ENCODE measurements at regions not wholly inside any gene's neighbourhood (a gene's known extent, or its start where the extent isn't known, plus 50 kb on each side); places are given as distances from the start of the nearest gene placed in this dataset.

- no peak for ATAC-seq (ENCODE audit: low FRiP score in 2 of 2)
- no peaks in the 10 kb centered on the region for H3K4me1 ChIP-seq
- no peak overlapping the region for H3K4me3 ChIP-seq
- no peaks in the 10 kb centered on the region for H3K36me3 ChIP-seq
- no peaks in the 10 kb centered on the region for H3K9me3 ChIP-seq
- no peaks in the 10 kb centered on the region for H3K27me3 ChIP-seq
- WGBS, 2 donors: 40 to 75% methylated on average over 2 of the region's 2 CpGs
- no peak for TF ChIP-seq POLR2A (IDR thresholded peaks at IDR 0.05)
- no peak for DNase-seq
- no peak overlapping the region for H3K27ac ChIP-seq
These were observed 859.4 kb downstream of the TYW1 start for GRCh38 chr7:67856046-67856445.

GRCh38 chr7:67857698-67858097 is 861.1 kb downstream of the TYW1 start:
- WGBS, 2 donors: 71 to 81% methylated on average over 10 of the region's 10 CpGs
- Histone ChIP-seq H3K4me1 (no peaks in the 10 kb centered on the region), H3K4me3 (no peak overlapping the region), H3K27me3 (no peaks in the 10 kb centered on the region), H3K27ac (no peak overlapping the region), H3K9me3 (peaks cover 0 to 13% (median 9%) of the 10 kb centered on the region in 4 donors), H3K36me3 (no peaks in the 10 kb centered on the region)
- no peak for ATAC-seq (ENCODE audit: low FRiP score in 2 of 2)
- TF ChIP-seq POLR2AphosphoS5 (IDR thresholded peaks at IDR 0.05) (no peak), EP300 (IDR thresholded peaks at IDR 0.05) (no peak), POLR2A (IDR thresholded peaks at IDR 0.05) (no peak), CTCF (IDR thresholded peaks at IDR 0.05) (no peak)
- DNase-seq: peak in 1 of 2 donors; percentile 25

- H3K36me3 ChIP-seq: no peaks in the 10 kb centered on the region
- no peaks in the 10 kb centered on the region for H3K4me1 ChIP-seq
- TF ChIP-seq POLR2A (IDR thresholded peaks at IDR 0.05): no peak
- no peak for TF ChIP-seq EP300 (IDR thresholded peaks at IDR 0.05)
- no peak for TF ChIP-seq POLR2AphosphoS5 (IDR thresholded peaks at IDR 0.05)
- no peak for TF ChIP-seq CTCF (IDR thresholded peaks at IDR 0.05)
- no peaks in the 10 kb centered on the region for H3K27me3 ChIP-seq
- no peak overlapping the region for H3K27ac ChIP-seq
- ATAC-seq (ENCODE audit: low FRiP score in 2 of 2) (no peak), DNase-seq (no peak)
- 68 to 70% methylated on average over 7 of the region's 7 CpGs for WGBS, 2 donors
- H3K9me3 ChIP-seq: peaks cover 0 to 16% (median 9%) of the 10 kb centered on the region in 4 donors
- no peak overlapping the region for H3K4me3 ChIP-seq
These were observed 862.3 kb downstream of the TYW1 start for GRCh38 chr7:67858931-67859330.

GRCh38 chr7:67863911-67864310 is 867.3 kb downstream of the TYW1 start:
- TF ChIP-seq POLR2AphosphoS5 (IDR thresholded peaks at IDR 0.05): no peak
- Histone ChIP-seq H3K27ac (no peak overlapping the region), H3K4me1 (no peaks in the 10 kb centered on the region), H3K36me3 (no peaks in the 10 kb centered on the region), H3K4me3 (no peak overlapping the region), H3K9me3 (peaks cover 0 to 16% (median 9%) of the 10 kb centered on the region in 4 donors), H3K27me3 (no peaks in the 10 kb centered on the region)
- ATAC-seq (ENCODE audit: low FRiP score in 2 of 2) (no peak), DNase-seq (no peak)
- 79 to 83% methylated on average over 6 of the region's 6 CpGs for WGBS, 2 donors

- Histone ChIP-seq H3K27me3 (no peaks in the 10 kb centered on the region), H3K4me1 (no peaks in the 10 kb centered on the region), H3K4me3 (no peak overlapping the region), H3K9me3 (peaks cover 0 to 16% (median 9%) of the 10 kb centered on the region in 4 donors), H3K36me3 (no peaks in the 10 kb centered on the region), H3K27ac (no peak overlapping the region)
- TF ChIP-seq EP300 (IDR thresholded peaks at IDR 0.05) (no peak), CTCF (IDR thresholded peaks at IDR 0.05) (no peak), POLR2A (IDR thresholded peaks at IDR 0.05) (no peak), POLR2AphosphoS5 (IDR thresholded peaks at IDR 0.05) (no peak)
- no peak for ATAC-seq (ENCODE audit: low FRiP score in 2 of 2)
- no peak for DNase-seq
These were observed 869.4 kb downstream of the TYW1 start for GRCh38 chr7:67866054-67866453.

- 84 to 88% methylated on average over 3 of the region's 3 CpGs for WGBS, 2 donors
- Histone ChIP-seq H3K4me1 (no peaks in the 10 kb centered on the region), H3K36me3 (no peaks in the 10 kb centered on the region), H3K4me3 (no peak overlapping the region), H3K27ac (no peak overlapping the region), H3K9me3 (peaks cover 0 to 12% (median 4%) of the 10 kb centered on the region in 4 donors), H3K27me3 (no peaks in the 10 kb centered on the region)
- DNase-seq (no peak), ATAC-seq (ENCODE audit: low FRiP score in 2 of 2) (no peak)
- TF ChIP-seq EP300 (IDR thresholded peaks at IDR 0.05) (no peak), CTCF (IDR thresholded peaks at IDR 0.05) (no peak), POLR2AphosphoS5 (IDR thresholded peaks at IDR 0.05) (no peak), POLR2A (IDR thresholded peaks at IDR 0.05) (no peak)
These were observed 870.2 kb downstream of the TYW1 start for GRCh38 chr7:67866812-67867211.
